ENCODE measurements at regions not wholly inside any gene's neighbourhood (a gene's known extent, or its start where the extent isn't known, plus 50 kb on each side); places are given as distances from the start of the nearest gene placed in this dataset.
"Not testable (repeated sequence)": the region's sequence is repeated elsewhere in the genome, so short reads cannot be mapped to it uniquely, and the experiment has no call there.

DNA sequence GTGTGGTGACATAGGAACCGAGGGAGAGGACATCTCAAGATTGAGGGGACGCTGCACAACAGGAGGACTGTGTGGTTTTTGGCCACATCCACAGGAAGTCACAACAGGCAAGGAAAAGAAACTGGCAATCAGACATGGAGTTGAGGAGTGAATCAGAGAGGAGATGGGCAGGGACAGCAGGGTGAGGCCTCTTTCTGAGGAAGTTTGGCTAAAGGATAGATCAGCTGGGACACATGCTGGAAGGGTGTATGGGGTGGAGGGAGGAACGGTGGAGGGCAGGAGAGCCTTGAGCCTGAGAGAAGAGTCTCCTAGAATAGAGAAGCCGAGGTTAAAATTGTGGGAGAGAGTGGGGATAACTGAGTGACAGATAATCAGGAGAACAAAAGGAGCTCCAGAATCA lies 75.1 kb upstream of the CIDEA start:
- H3K9me3 ChIP-seq; DNase-seq; H3K36me3 ChIP-seq; H3K27ac ChIP-seq; H3K4me1 ChIP-seq; H3K4me3 ChIP-seq; H3K27me3 ChIP-seq; intact Hi-C loops (cut with DNase I); ATAC-seq: not testable (repeated sequence)

DNA sequence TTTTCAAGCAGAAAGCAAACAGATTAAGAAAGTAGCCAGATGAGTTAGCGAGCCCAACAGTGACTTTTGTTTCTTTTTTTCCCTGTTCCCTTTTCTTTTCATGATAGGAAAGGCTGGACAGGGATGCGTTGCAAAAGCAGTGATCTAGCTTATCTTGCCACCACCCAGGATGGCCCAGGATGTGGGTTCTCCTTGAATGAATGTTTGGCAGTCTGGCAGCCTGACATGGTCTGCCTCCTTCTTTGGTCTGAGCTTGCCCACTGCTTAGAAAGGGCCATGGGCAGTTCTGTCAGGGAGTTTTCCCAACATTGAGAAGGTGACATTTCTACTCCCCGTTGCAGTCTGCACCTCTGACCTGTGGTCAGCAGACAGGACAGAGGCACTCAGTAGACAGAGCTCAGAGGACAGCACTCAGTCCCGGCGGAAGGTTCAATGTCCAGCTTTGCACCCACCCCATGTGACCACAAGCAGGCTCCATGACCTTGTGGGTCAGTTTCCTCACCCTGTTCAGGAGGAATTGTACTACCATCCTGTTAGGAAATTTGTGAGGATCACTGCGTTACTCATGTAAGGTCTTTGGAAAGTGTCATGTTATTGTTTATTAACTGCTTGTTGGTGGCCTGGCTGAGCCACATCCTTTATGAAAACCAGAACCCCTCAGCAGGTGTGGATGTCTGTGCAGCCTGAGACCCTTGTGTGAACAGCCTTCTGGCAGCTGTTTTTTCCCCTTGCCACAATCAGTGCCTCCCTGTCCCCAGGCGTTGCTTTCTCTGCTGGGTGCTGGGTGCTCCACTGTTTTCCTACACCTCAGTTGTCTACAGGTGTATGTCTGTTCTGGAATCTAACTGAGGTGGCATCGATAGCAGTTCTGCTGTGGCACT lies 74.2 kb upstream of the CIDEA start:
- H3K4me1 ChIP-seq; intact Hi-C loops (cut with DNase I); H3K27me3 ChIP-seq; H3K36me3 ChIP-seq; H3K4me3 ChIP-seq; DNase-seq; ATAC-seq; H3K9me3 ChIP-seq; H3K27ac ChIP-seq: not testable (repeated sequence)

GRCh38 chr18:12198797-12199196 lies 55.4 kb upstream of the CIDEA start:
- H3K4me3 ChIP-seq; DNase-seq; H3K4me1 ChIP-seq; intact Hi-C loops (cut with DNase I); H3K9me3 ChIP-seq; ATAC-seq; H3K27me3 ChIP-seq; H3K27ac ChIP-seq; H3K36me3 ChIP-seq: not testable (repeated sequence)

DNA sequence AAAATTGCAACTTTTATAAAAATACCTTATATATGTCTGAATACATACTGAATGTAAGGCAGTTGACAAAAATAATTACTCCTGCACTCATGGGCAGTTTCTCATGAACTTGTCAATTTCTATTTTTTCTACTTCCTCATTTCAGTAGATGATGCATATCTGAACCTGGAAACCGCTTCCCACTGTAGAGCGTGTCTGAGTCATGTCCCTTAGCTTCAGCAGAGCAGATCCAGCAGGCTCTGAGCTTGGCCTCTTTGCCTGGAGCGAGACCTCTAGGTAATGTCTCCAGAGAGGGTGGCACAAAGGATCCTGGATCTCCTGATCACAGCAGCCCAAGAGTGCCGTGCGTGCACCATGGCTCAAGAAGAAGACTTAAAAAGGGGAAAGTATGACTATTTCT lies 54.0 kb upstream of the CIDEA start:
- H3K4me3 ChIP-seq; DNase-seq; H3K27ac ChIP-seq; H3K9me3 ChIP-seq; H3K4me1 ChIP-seq; intact Hi-C loops (cut with DNase I); H3K27me3 ChIP-seq; H3K36me3 ChIP-seq: not testable (repeated sequence)
- peak; percentile 77 for ATAC-seq

Data from upper lobe of right lung (tissue), 1 donor.